Neural crest cell (in vitro differentiated cells): ENCODE measurements at regions not wholly inside any gene's neighbourhood (a gene's known extent, or its start where the extent isn't known, plus 50 kb on each side); places are given as distances from the start of the nearest gene placed in this dataset.

Experiments
- DNase-seq: peaks from one replicate; pipeline ENCODE4 v3.0.0; 2021; ENCODE audit warnings: low read depth, mixed read lengths, low spot score
- H3K27ac Mint-ChIP-seq: one replicate; pipeline ENCODE4 v1.8.0; 2021; ENCODE audit warnings: mild to moderate bottlenecking, mixed read lengths; ENCODE audit not compliant: unreplicated experiment
- H3K27me3 Mint-ChIP-seq: 2 replicates; pipeline ENCODE4 v1.8.0; 2021; ENCODE audit warnings: low read depth, mild to moderate bottlenecking, mixed read lengths
- H3K36me3 Mint-ChIP-seq: 2 replicates; pipeline ENCODE4 v1.8.0; 2021; ENCODE audit warnings: low read depth, mild to moderate bottlenecking, mixed read lengths
- H3K4me1 Mint-ChIP-seq: 2 replicates; pipeline ENCODE4 v1.8.0; 2021; ENCODE audit warnings: mixed read lengths
- H3K4me3 Mint-ChIP-seq: one replicate; pipeline ENCODE4 v1.8.0; 2021; ENCODE audit warnings: mild to moderate bottlenecking, mixed read lengths
- H3K9me3 Mint-ChIP-seq: 2 replicates; pipeline ENCODE4 v1.8.0; 2021; ENCODE audit warnings: mixed read lengths
- CTCF ChIP-seq: fragments of 200-600 bp; sonication (generic); conservative IDR thresholded peaks from 2 replicates; pipeline ENCODE4 v1.5.0; 2021; ENCODE audit warnings: antibody characterized with exemption, mild to moderate bottlenecking

- Mint-ChIP-seq H3K9me3 (no peaks in the 10 kb centered on the region), H3K4me3 (no peak overlapping the region), H3K36me3 (no peaks in the 10 kb centered on the region), H3K4me1 (peaks cover 12% of the 10 kb centered on the region), H3K27ac (no peak overlapping the region), H3K27me3 (no peaks in the 10 kb centered on the region)
- no peak for DNase-seq
- no peak for TF ChIP-seq CTCF
Measured at GRCh38 chr10:29802171-29802570, 167.4 kb upstream of the SVIL start.

GRCh38 chr10:29798921-29799690 lies 164.3 kb upstream of the SVIL start:
- DNase-seq, result no peak
- Mint-ChIP-seq H3K4me3 (no peak overlapping the region), H3K27me3 (no peaks in the 10 kb centered on the region), H3K36me3 (no peaks in the 10 kb centered on the region), H3K27ac (no peak overlapping the region), H3K4me1 (peaks cover 10% of the 10 kb centered on the region), H3K9me3 (no peaks in the 10 kb centered on the region)
- no peak for TF ChIP-seq CTCF

GRCh38 chr10:29797616-29798015 lies 162.8 kb upstream of the SVIL start:
- Mint-ChIP-seq H3K27me3 (no peaks in the 10 kb centered on the region), H3K4me3 (no peak overlapping the region), H3K9me3 (no peaks in the 10 kb centered on the region), H3K36me3 (no peaks in the 10 kb centered on the region), H3K4me1 (no peaks in the 10 kb centered on the region), H3K27ac (no peak overlapping the region)
- DNase-seq, result no peak
- no peak for TF ChIP-seq CTCF

GRCh38 chr10:29795850-29796249 lies 161.1 kb upstream of the SVIL start:
- H3K4me1 Mint-ChIP-seq, result no peaks in the 10 kb centered on the region
- TF ChIP-seq CTCF, result no peak
- no peak overlapping the region for H3K27ac Mint-ChIP-seq
- H3K9me3 Mint-ChIP-seq, result no peaks in the 10 kb centered on the region
- H3K36me3 Mint-ChIP-seq, result no peaks in the 10 kb centered on the region
- no peak for DNase-seq
- no peak overlapping the region for H3K4me3 Mint-ChIP-seq
- no peaks in the 10 kb centered on the region for H3K27me3 Mint-ChIP-seq

- TF ChIP-seq CTCF, result no peak
- no peaks in the 10 kb centered on the region for H3K36me3 Mint-ChIP-seq
- no peak for DNase-seq
- H3K9me3 Mint-ChIP-seq, result no peaks in the 10 kb centered on the region
- no peaks in the 10 kb centered on the region for H3K27me3 Mint-ChIP-seq
- no peak overlapping the region for H3K4me3 Mint-ChIP-seq
- no peak overlapping the region for H3K27ac Mint-ChIP-seq
- H3K4me1 Mint-ChIP-seq, result no peaks in the 10 kb centered on the region
Measured at GRCh38 chr10:29794776-29795611, 160.2 kb upstream of the SVIL start.
